Activated CD8-positive, alpha-beta memory T cell treated with anti-CD3 and anti-CD28 coated beads, Interleukin-2, amount 10 ng/mL, durations not matched to agents 7 days and 5 days (primary cell): ENCODE measurements at regions not wholly inside any gene's neighbourhood (a gene's known extent, or its start where the extent isn't known, plus 50 kb on each side); places are given as distances from the start of the nearest gene placed in this dataset.
"Not testable (repeated sequence)": the region's sequence is repeated elsewhere in the genome, so short reads cannot be mapped to it uniquely, and the experiment has no call there.

ENCODE experiments used
- ATAC-seq: fragments of 150-1000 bp; cut with Tn5 transposase; one replicate; pipeline ENCODE4 v1.10.0; 2021; ENCODE audit warnings: moderate library complexity
- CTCF ChIA-PET: fragments of 350-600 bp; sonication (Branson Sonifier 250); formaldehyde crosslinking; loops from one replicate; lab custom pipeline; 2021; ENCODE audit warnings: antibody characterized with exemption; lab: Charles Lee
- DNase-seq: peaks from one replicate; pipeline ENCODE4 v3.0.0-alpha.2; 2020
- H3K27ac Mint-ChIP-seq: one replicate; pipeline ENCODE4 v1.8.0; 2021; ENCODE audit warnings: mild to moderate bottlenecking, mixed read lengths
- H3K27me3 Mint-ChIP-seq: one replicate; pipeline ENCODE4 v1.8.0; 2021; ENCODE audit warnings: mixed read lengths
- H3K36me3 Mint-ChIP-seq: one replicate; pipeline ENCODE4 v1.8.0; 2021; ENCODE audit warnings: mild to moderate bottlenecking, mixed read lengths
- H3K4me1 Mint-ChIP-seq: one replicate; pipeline ENCODE4 v1.8.0; 2021; ENCODE audit warnings: mixed read lengths
- H3K4me3 Mint-ChIP-seq: one replicate; pipeline ENCODE4 v1.8.0; 2021; ENCODE audit warnings: mild to moderate bottlenecking, moderate library complexity, mixed read lengths
- H3K9me3 Mint-ChIP-seq: one replicate; pipeline ENCODE4 v1.8.0; 2022; ENCODE audit warnings: low read depth, mixed read lengths

DNA sequence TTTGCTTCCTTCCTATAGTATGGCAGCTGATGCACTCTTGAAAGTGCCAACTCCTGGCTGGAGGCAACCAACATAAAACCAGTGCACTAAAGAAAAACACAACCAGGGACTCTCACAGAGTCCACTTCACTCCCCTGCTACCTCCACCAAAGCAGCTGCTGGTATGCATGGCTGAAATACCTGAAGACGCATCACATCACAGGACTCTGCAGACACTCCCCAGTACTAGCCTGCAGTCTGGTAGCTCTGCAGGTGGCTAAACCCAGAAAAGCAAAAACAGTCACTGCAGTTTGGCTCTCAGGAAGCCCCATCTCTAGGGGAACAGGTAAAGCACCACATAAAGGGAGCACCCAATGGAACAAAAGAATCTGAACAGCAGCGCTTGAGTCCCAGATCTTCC lies 473.0 kb upstream of the SPTLC3 start:
- CTCF ChIA-PET: no interaction called here
- Mint-ChIP-seq H3K4me3 (no peak overlapping the region), H3K4me1 (no peaks in the 10 kb centered on the region), H3K9me3 (peaks cover 3% of the 10 kb centered on the region), H3K36me3 (no peaks in the 10 kb centered on the region), H3K27ac (no peak overlapping the region), H3K27me3 (no peaks in the 10 kb centered on the region)
- no peak for ATAC-seq
- DNase-seq: no peak

DNA sequence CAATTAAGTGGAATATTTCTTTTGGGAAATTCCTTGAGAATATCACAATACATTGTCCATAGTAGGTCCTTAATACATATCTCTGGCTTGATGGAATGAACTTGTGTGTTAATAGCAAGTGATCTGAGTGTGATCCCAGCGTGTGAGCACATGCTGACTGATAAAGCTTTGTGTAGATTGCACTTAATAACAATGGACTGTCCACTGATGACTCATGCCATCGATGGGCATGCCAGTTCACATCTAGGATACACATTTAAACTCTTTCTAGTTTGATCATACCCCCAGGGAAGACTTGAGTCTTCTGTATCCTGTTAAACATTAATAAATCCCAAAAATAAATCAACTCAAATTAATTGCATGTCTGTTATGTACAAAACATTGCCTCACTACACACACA lies 454.3 kb upstream of the SPTLC3 start:
- DNase-seq: no peak
- Mint-ChIP-seq H3K4me1 (no peaks in the 10 kb centered on the region), H3K4me3 (no peak overlapping the region), H3K9me3 (peaks cover 2% of the 10 kb centered on the region), H3K27me3 (no peaks in the 10 kb centered on the region), H3K27ac (no peak overlapping the region), H3K36me3 (no peaks in the 10 kb centered on the region)
- CTCF ChIA-PET: no interaction called here
- ATAC-seq: no peak

DNA sequence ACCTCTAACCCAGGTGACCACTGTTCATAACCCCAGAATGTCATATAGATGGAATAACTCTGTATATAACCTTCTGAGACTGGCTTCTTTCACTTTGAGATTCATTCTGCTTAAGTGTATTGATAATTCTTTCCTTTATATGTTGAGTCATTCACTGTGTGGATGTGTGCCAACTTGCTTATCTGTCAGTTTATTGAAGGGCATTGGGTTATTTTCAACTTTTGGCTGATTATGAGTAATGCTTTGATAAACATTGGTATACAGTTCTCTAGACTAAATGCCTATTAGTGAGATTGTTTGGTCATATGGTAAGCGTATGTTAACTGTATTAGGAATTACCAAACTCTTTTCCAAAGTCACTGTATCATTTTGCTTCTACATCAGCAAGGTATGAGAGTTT lies 453.4 kb upstream of the SPTLC3 start:
- no peaks in the 10 kb centered on the region for H3K4me1 Mint-ChIP-seq
- no peak overlapping the region for H3K4me3 Mint-ChIP-seq
- ATAC-seq (no peak), DNase-seq (no peak)
- no peak overlapping the region for H3K27ac Mint-ChIP-seq
- H3K9me3 Mint-ChIP-seq: peaks cover 2% of the 10 kb centered on the region
- no peaks in the 10 kb centered on the region for H3K27me3 Mint-ChIP-seq
- H3K36me3 Mint-ChIP-seq: no peaks in the 10 kb centered on the region
- CTCF ChIA-PET: no interaction called here

DNA sequence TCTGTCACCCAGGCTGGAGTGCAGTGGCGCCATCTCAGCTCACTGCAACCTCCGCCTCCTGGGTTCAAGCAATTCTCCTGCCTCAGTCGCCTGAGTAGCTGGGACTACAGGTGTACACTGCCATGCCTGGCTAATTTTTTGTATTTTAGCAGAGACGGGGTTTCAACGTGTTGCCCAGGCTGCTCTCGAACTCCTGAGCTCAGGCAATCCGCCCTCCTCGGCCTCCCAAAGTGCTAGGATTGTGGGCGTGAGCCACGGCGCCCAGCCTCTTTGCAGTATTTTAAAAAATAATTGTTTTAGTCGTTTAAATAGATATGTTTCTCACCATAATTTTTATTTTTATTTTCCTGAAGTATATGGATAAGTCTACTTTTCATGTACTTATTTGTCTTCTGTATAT lies 452.9 kb upstream of the SPTLC3 start:
- H3K4me3 Mint-ChIP-seq, DNase-seq, H3K27me3 Mint-ChIP-seq, ATAC-seq, CTCF ChIA-PET, H3K9me3 Mint-ChIP-seq, H3K27ac Mint-ChIP-seq, H3K4me1 Mint-ChIP-seq, H3K36me3 Mint-ChIP-seq: not testable (repeated sequence)

DNA sequence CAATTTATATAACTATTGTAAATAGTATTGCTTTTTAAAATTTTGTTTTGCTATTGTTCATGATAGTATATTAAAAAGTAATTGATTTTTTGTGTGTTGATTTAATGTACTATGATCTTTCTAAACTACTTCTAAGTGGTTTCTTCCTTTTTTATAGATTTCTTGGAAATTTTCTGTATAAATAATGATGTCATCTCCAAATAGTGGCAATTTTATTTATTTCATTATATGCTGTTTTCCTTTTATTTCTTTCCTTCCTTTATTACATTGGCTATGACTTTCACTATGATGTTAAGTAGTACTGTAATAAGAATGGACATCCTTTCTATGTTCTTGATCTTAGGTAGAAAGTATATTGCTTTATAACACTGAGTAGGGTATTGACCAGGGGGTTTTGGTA lies 451.5 kb upstream of the SPTLC3 start:
- H3K4me1 Mint-ChIP-seq: no peaks in the 10 kb centered on the region
- H3K27me3 Mint-ChIP-seq: no peaks in the 10 kb centered on the region
- H3K9me3 Mint-ChIP-seq: peaks cover 2% of the 10 kb centered on the region
- CTCF ChIA-PET: no interaction called here
- ATAC-seq (no peak), DNase-seq (no peak)
- H3K4me3 Mint-ChIP-seq: no peak overlapping the region
- no peak overlapping the region for H3K27ac Mint-ChIP-seq
- H3K36me3 Mint-ChIP-seq: no peaks in the 10 kb centered on the region

DNA sequence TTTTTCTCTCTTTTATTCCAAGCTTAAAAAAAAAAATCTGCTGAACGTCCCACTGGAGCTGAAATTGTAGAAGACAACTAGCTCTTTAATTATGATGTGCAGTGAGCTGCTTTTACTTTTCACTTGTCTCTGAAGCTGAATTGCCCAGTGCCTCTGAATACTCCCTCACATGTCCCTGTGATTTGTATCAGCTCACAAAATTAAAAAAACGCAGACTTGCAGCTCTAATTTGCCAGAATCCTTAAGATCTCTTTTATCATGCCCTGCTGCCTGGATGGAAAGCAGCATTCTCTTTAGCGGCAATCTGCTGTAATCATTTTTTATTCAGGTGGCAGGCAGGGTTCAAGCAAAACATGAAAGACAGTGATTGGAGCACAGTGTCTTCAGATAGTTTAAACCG lies 443.8 kb upstream of the SPTLC3 start:
- no peak overlapping the region for H3K27ac Mint-ChIP-seq
- CTCF ChIA-PET: no interaction called here
- no peaks in the 10 kb centered on the region for H3K27me3 Mint-ChIP-seq
- H3K4me3 Mint-ChIP-seq: no peak overlapping the region
- no peak for ATAC-seq
- no peaks in the 10 kb centered on the region for H3K4me1 Mint-ChIP-seq
- DNase-seq: no peak
- H3K9me3 Mint-ChIP-seq: peaks cover 4% of the 10 kb centered on the region
- no peaks in the 10 kb centered on the region for H3K36me3 Mint-ChIP-seq

DNA sequence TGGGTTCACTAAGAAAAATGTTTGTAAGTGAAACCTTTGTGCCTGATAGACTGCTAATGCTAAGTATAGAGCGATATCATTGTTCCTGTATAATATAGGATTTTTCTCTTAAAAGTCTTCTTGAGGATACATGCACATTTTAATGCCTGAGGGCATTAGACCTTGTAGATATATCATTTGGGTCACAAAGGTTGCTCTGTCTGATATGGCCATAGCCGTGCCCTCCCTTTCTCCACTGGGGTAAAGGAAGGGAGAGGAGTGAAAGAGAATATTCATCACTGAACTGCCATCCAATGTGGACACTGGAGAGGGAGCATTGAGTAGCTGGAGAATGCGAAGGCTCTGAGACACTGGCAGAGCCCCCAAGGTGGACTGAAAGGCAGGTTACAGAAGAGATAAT lies 442.2 kb upstream of the SPTLC3 start:
- no peaks in the 10 kb centered on the region for H3K27me3 Mint-ChIP-seq
- CTCF ChIA-PET: no interaction called here
- ATAC-seq (no peak), DNase-seq (no peak)
- H3K27ac Mint-ChIP-seq: no peak overlapping the region
- H3K4me3 Mint-ChIP-seq: no peak overlapping the region
- no peaks in the 10 kb centered on the region for H3K36me3 Mint-ChIP-seq
- peaks cover 4% of the 10 kb centered on the region for H3K9me3 Mint-ChIP-seq
- H3K4me1 Mint-ChIP-seq: no peaks in the 10 kb centered on the region

DNA sequence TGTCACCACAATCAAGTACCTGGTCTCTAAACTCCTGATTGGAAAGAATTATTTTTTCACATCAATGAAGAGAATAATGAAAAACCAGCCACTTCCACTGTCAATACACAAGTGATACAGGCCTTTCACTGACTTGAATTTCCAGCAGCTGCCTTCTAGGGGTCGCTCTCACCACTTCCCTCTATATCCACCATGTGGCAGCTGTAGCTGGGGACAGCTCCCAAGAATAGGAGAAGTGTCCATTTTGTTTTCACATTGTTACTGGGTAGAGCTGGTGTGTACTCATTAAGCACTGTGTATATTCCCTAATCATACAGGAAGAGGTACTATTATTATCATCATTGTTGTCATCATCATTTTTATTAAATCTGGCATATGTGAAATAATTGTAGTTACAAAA lies 438.4 kb upstream of the SPTLC3 start:
- H3K4me3 Mint-ChIP-seq: no peak overlapping the region
- H3K36me3 Mint-ChIP-seq: no peaks in the 10 kb centered on the region
- no peak for DNase-seq
- no peaks in the 10 kb centered on the region for H3K4me1 Mint-ChIP-seq
- peaks cover 10% of the 10 kb centered on the region for H3K9me3 Mint-ChIP-seq
- no peaks in the 10 kb centered on the region for H3K27me3 Mint-ChIP-seq
- CTCF ChIA-PET: no interaction called here
- ATAC-seq: no peak
- no peak overlapping the region for H3K27ac Mint-ChIP-seq

DNA sequence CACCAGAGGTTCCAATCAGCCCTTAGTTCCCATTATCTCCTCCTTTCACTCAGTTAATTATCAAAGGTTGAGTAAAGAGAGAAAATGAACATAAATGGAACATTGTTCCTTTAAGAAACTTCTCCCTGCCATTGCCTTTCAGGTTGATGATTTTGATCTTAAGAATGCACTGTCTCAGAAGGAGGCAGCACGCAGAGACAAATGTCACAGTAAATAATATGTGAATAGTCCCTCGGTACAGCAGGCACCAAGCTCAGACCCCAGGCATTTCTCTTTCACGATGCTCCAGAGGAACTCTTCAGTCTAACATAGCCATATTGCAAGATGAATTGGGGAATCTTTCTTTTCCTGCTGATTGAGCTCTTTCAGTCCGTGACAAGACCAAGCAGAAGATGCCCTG lies 435.3 kb upstream of the SPTLC3 start:
- ATAC-seq (no peak), DNase-seq (no peak)
- no peak overlapping the region for H3K27ac Mint-ChIP-seq
- no peak overlapping the region for H3K4me3 Mint-ChIP-seq
- H3K4me1 Mint-ChIP-seq: no peaks in the 10 kb centered on the region
- no peaks in the 10 kb centered on the region for H3K36me3 Mint-ChIP-seq
- CTCF ChIA-PET: no interaction called here
- H3K27me3 Mint-ChIP-seq: no peaks in the 10 kb centered on the region
- H3K9me3 Mint-ChIP-seq: peaks cover 8% of the 10 kb centered on the region

DNA sequence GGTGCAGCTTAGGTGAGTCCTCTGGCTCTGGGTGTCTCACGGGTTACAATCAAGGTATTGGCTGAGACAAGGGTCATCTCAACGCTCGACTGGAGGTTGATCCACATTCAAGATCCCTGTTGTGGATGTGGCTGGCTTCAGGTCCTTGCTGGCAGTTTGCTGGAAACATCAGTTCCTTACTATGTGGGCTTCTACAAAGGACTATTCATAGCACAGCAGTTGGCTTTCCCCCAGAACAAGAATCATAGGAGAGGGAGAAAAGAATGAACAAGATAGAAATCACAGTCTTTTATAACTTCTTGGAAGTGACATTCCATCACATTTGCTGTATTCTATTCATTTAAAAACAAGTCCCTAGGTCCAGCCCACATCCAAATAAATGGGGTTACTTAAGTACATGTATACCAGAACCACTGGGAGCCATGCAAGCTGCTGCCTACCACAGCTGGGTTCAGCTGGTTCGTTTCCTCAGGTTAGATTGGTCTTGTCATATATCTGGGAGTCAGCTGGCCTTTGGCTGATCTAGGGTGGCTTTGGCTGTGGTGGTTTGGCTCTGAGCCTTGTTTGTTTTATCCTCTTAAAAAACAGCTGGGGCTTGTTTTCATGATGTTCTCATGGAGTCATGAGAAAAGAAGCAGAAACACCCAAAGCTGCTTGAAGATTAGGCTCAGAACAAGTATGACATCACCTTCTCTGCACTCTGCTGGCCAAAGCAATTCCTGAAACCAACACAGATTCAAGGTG lies 433.2 kb upstream of the SPTLC3 start:
- H3K27me3 Mint-ChIP-seq: no peaks in the 10 kb centered on the region
- H3K4me1 Mint-ChIP-seq: no peaks in the 10 kb centered on the region
- CTCF ChIA-PET: no interaction called here
- H3K9me3 Mint-ChIP-seq: peaks cover 8% of the 10 kb centered on the region
- ATAC-seq: no peak
- H3K36me3 Mint-ChIP-seq: no peaks in the 10 kb centered on the region
- H3K4me3 Mint-ChIP-seq: no peak overlapping the region
- DNase-seq: no peak
- H3K27ac Mint-ChIP-seq: no peak overlapping the region

DNA sequence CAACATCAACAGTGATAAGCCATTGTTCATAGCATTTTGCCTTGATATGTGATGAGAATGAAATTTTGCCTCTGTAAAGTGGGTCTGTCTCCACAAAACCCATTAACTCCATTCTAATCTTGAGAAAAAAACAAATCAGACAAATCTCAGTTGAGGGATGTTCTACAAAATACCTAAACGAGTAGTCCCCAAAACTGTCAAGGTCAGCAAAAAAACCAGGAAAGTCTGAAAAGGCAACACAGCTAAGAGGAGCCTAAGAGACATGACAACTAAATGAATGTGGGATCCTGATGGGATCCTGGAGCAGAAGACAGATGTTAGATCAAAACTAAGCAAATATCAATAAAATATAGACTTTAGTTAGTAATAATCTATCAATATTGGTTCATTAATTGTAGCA lies 431.6 kb upstream of the SPTLC3 start:
- Mint-ChIP-seq H3K27me3 (no peaks in the 10 kb centered on the region), H3K9me3 (peaks cover 12% of the 10 kb centered on the region), H3K4me3 (no peak overlapping the region), H3K36me3 (peaks cover 1% of the 10 kb centered on the region), H3K27ac (no peak overlapping the region), H3K4me1 (no peaks in the 10 kb centered on the region)
- no peak for ATAC-seq
- CTCF ChIA-PET: no interaction called here
- DNase-seq: no peak

DNA sequence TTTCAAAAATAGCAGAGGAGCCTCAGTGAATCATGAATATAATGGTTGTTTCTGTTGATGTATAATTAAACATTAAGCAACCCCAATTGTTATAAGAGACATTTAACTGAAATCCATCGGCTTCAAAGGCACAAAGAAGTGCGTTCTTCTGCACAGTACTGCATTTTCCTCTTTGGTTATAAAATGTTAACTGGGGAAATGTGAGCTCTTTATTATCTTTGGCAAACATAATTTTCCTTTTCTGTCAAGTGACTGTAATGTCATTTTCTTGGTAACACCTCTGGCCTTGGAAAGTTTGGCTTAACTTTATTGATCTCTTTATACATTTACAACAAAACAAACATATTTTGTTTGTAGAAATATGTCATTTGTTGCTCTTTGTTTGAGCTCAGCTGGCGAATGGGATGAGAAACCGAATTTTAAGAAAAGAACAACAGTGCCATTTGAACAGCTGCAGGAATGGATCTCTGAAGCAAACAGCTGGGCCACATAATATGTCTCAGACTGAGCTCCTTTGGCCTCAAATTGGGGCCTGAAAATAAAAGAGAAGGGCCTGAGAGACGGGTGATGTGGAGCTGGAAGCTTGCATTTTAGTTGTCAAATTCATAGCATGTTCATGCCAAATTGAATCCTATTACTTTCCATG lies 427.0 kb upstream of the SPTLC3 start:
- ATAC-seq (no peak), DNase-seq (no peak)
- Mint-ChIP-seq H3K4me1 (no peaks in the 10 kb centered on the region), H3K9me3 (peaks cover 11% of the 10 kb centered on the region), H3K27ac (no peak overlapping the region), H3K36me3 (peaks cover 1% of the 10 kb centered on the region), H3K4me3 (no peak overlapping the region), H3K27me3 (no peaks in the 10 kb centered on the region)
- CTCF ChIA-PET: no interaction called here

DNA sequence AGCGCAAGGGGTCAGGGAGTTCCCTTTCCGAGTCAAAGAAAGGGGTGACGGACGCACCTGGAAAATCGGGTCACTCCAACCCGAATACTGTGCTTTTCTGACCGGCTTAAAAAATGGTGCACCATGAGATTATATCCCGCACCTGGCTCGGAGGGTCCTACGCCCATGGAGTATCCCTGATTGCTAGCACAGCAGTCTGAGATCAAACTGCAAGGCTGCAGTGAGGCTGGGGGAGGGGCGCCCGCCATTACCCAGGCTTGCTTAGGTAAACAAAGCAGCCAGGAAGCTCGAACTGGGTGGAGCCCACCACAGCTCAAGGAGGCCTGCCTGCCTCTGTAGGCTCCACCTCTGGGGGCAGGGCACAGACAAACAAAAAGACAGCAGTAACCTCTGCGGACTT lies 426.1 kb upstream of the SPTLC3 start:
- H3K27ac Mint-ChIP-seq, ATAC-seq, DNase-seq, H3K4me1 Mint-ChIP-seq, H3K4me3 Mint-ChIP-seq, H3K36me3 Mint-ChIP-seq, H3K27me3 Mint-ChIP-seq, CTCF ChIA-PET: not testable (repeated sequence)
- H3K9me3 Mint-ChIP-seq: peaks cover 11% of the 10 kb centered on the region

DNA sequence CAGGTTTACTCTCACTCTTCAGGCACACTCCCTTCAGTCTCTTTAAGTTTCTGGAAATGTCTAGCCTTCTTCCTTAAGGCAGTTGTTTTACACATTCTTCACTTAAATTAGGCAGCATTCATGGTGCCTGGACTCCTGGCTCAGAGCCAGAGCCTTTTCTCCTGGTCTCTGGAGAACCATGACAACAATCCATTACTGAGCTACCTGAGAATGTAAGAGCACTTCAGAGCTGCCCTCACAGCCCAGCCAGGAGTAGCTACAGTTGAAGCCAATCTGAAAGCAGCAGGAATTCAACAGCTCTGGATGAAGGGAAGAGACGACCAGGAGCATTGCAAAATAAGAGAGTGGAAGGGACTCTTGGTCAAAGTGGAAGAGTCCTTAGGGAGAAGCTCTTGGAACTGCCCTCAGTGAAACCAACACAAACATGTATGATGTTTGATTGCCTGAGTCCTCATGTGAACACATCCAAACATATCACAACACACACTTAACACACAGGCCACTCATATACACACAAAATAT lies 416.8 kb upstream of the SPTLC3 start:
- DNase-seq (no peak), ATAC-seq (no peak)

More for the DNA sequence above, 416.8 kb upstream of the SPTLC3 start:
- CTCF ChIA-PET: no interaction called here
- H3K27ac Mint-ChIP-seq: no peak overlapping the region
- H3K36me3 Mint-ChIP-seq: no peaks in the 10 kb centered on the region
- peaks cover 4% of the 10 kb centered on the region for H3K9me3 Mint-ChIP-seq
- H3K27me3 Mint-ChIP-seq: no peaks in the 10 kb centered on the region
- no peaks in the 10 kb centered on the region for H3K4me1 Mint-ChIP-seq
- no peak overlapping the region for H3K4me3 Mint-ChIP-seq
